K562 (cell line): ENCODE measurements at regions not wholly inside any gene's neighbourhood (a gene's known extent, or its start where the extent isn't known, plus 50 kb on each side); places are given as distances from the start of the nearest gene placed in this dataset.

Experiments used
- CHD4 ChIP-seq: fragments of 200-600 bp; sonication (generic); IDR thresholded peaks from 3 replicates; pipeline ENCODE4 v1.6.1; 2012; ENCODE audit warnings: low read depth, mild to moderate bottlenecking, mixed read lengths, low read length, inconsistent platforms; ENCODE audit not compliant: insufficient read depth, insufficient replicate concordance, poor library complexity, severe bottlenecking
- ETS2 ChIP-seq: IDR thresholded peaks from 2 replicates; pipeline ENCODE4 v1.6.1; 2016; ENCODE audit warnings: borderline replicate concordance, missing genetic modification characterization, mild to moderate bottlenecking, moderate library complexity, missing compliant biosample characterization; ENCODE audit not compliant: poor library complexity, severe bottlenecking
- FOXP1 ChIP-seq: sonication (generic); formaldehyde crosslinking; IDR thresholded peaks from 2 replicates; pipeline ENCODE4 v1.8.0; 2022; ENCODE audit warnings: mild to moderate bottlenecking, missing genetic modification reagents
- KAT8 ChIP-seq: fragments of 450-650 bp; IDR thresholded peaks from 2 replicates; pipeline ENCODE4 v1.6.1; 2016; ENCODE audit warnings: low read depth, mild to moderate bottlenecking
- POLR2A ChIP-seq: fragments of 450-650 bp; conservative IDR thresholded peaks from 2 replicates; pipeline ENCODE4 v1.6.1; 2016
- TCF7 ChIP-seq: sonication (generic); IDR thresholded peaks from 2 replicates; pipeline ENCODE4 v1.6.1; 2016; ENCODE audit warnings: antibody characterized with exemption, borderline replicate concordance
- U2AF1 ChIP-seq: fragments of 200-400 bp; formaldehyde crosslinking; optimal IDR thresholded peaks from 2 replicates; pipeline ENCODE3; 2017; ENCODE audit warnings: mild to moderate bottlenecking, low read depth, low read length, moderate library complexity
- YY1 ChIP-seq, 3 experiments: IDR thresholded peaks; 2 replicates each; pipeline ENCODE4 v1.6.1; 2011; ENCODE audit warnings: low read length in 2 of 3, mild to moderate bottlenecking in 2 of 3, moderate library complexity in 2 of 3, borderline replicate concordance in 1 of 3, control low read depth in 1 of 3, low read depth in 1 of 3; ENCODE audit not compliant: insufficient read depth in 3 of 3, insufficient replicate concordance in 2 of 3, control insufficient read depth in 1 of 3, insufficient read length in 1 of 3; ENCODE audit errors: extremely low read depth in 1 of 3
- ZC3H4 ChIP-seq: sonication (generic); formaldehyde crosslinking; IDR thresholded peaks from 2 replicates; pipeline ENCODE4 v1.9.0; 2021; ENCODE audit warnings: missing genetic modification reagents, borderline replicate concordance
- TF ChIP-seq, protein P1 (sequence below), 3 experiments: IDR thresholded peaks in 2 of 3; conservative IDR thresholded peaks in 1 of 3; 2 replicates each; pipeline ENCODE4 v1.5.1; 2011 to 2012; ENCODE audit warnings: low read length in 3 of 3, mild to moderate bottlenecking in 3 of 3, control low read depth in 2 of 3, improper control_type of control experiment in 1 of 3, inconsistent platforms in 1 of 3, low read depth in 1 of 3, mixed read lengths in 1 of 3, moderate library complexity in 1 of 3; ENCODE audit not compliant: insufficient read depth in 2 of 3
- TF ChIP-seq, protein P2 (sequence below): sonication (generic); formaldehyde crosslinking; IDR thresholded peaks from 2 replicates; pipeline ENCODE4 v1.8.1; 2023; ENCODE audit warnings: mild to moderate bottlenecking, missing genetic modification reagents
- TF ChIP-seq, protein P3 (sequence below): sonication (generic); formaldehyde crosslinking; IDR thresholded peaks from 2 replicates; pipeline ENCODE4 v1.8.1; 2023; ENCODE audit warnings: mild to moderate bottlenecking, missing genetic modification reagents
- TF ChIP-seq, protein P4 (sequence below): sonication (generic); formaldehyde crosslinking; IDR thresholded peaks from 2 replicates; pipeline ENCODE4 v1.4.0; 2020; ENCODE audit warnings: mild to moderate bottlenecking, missing genetic modification reagents

DNA sequence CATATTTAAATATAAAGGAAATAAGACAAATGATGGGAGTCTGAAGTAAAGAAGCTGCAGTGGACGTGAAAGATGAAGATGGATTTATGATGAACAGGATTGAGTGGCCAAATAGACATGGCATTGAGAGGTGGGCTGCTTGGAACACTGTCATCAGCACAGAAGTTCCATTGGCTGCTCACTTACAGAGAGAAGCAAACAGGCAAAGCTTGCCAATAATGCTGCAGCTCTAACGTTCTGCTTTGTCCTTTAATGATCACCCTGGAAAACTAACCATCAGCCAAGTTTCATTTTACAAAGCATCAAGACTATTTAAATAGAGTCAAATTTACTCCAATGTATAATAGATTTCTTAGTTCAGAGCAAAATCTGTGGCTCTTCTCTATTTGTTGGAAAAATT lies 721.4 kb downstream of the TMTC2 start:
- no peak for TF ChIP-seq CHD4
- TF ChIP-seq, protein P1, sequence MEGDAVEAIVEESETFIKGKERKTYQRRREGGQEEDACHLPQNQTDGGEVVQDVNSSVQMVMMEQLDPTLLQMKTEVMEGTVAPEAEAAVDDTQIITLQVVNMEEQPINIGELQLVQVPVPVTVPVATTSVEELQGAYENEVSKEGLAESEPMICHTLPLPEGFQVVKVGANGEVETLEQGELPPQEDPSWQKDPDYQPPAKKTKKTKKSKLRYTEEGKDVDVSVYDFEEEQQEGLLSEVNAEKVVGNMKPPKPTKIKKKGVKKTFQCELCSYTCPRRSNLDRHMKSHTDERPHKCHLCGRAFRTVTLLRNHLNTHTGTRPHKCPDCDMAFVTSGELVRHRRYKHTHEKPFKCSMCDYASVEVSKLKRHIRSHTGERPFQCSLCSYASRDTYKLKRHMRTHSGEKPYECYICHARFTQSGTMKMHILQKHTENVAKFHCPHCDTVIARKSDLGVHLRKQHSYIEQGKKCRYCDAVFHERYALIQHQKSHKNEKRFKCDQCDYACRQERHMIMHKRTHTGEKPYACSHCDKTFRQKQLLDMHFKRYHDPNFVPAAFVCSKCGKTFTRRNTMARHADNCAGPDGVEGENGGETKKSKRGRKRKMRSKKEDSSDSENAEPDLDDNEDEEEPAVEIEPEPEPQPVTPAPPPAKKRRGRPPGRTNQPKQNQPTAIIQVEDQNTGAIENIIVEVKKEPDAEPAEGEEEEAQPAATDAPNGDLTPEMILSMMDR (IDR thresholded peaks at IDR 0.05 in 2 of 3, conservative IDR thresholded peaks at IDR 0.05 in 1 of 3; ENCODE audit: insufficient read depth in 2 of 3, low read depth in 1 of 3, low read length in 3 of 3), result no peak
- TF ChIP-seq, protein P2, sequence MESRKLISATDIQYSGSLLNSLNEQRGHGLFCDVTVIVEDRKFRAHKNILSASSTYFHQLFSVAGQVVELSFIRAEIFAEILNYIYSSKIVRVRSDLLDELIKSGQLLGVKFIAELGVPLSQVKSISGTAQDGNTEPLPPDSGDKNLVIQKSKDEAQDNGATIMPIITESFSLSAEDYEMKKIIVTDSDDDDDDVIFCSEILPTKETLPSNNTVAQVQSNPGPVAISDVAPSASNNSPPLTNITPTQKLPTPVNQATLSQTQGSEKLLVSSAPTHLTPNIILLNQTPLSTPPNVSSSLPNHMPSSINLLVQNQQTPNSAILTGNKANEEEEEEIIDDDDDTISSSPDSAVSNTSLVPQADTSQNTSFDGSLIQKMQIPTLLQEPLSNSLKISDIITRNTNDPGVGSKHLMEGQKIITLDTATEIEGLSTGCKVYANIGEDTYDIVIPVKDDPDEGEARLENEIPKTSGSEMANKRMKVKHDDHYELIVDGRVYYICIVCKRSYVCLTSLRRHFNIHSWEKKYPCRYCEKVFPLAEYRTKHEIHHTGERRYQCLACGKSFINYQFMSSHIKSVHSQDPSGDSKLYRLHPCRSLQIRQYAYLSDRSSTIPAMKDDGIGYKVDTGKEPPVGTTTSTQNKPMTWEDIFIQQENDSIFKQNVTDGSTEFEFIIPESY (CRISPR knock-in tag), result no peak
- TF ChIP-seq, protein P3, sequence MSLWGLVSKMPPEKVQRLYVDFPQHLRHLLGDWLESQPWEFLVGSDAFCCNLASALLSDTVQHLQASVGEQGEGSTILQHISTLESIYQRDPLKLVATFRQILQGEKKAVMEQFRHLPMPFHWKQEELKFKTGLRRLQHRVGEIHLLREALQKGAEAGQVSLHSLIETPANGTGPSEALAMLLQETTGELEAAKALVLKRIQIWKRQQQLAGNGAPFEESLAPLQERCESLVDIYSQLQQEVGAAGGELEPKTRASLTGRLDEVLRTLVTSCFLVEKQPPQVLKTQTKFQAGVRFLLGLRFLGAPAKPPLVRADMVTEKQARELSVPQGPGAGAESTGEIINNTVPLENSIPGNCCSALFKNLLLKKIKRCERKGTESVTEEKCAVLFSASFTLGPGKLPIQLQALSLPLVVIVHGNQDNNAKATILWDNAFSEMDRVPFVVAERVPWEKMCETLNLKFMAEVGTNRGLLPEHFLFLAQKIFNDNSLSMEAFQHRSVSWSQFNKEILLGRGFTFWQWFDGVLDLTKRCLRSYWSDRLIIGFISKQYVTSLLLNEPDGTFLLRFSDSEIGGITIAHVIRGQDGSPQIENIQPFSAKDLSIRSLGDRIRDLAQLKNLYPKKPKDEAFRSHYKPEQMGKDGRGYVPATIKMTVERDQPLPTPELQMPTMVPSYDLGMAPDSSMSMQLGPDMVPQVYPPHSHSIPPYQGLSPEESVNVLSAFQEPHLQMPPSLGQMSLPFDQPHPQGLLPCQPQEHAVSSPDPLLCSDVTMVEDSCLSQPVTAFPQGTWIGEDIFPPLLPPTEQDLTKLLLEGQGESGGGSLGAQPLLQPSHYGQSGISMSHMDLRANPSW (CRISPR knock-in tag), result no peak
- TF ChIP-seq POLR2A, result no peak
- TF ChIP-seq FOXP1 (CRISPR knock-in tag), result no peak
- no peak for TF ChIP-seq TCF7
- no peak for TF ChIP-seq YY1 (IDR thresholded peaks at IDR 0.05; ENCODE audit: borderline replicate concordance in 1 of 3, control insufficient read depth in 1 of 3, extremely low read depth in 1 of 3, insufficient read depth in 3 of 3, insufficient read length in 1 of 3, insufficient replicate concordance in 2 of 3, low read depth in 1 of 3, low read length in 2 of 3)
- TF ChIP-seq ZC3H4 (CRISPR knock-in tag), result no peak
- TF ChIP-seq KAT8, result no peak
- TF ChIP-seq ETS2 (tag), result no peak
- TF ChIP-seq U2AF1, result no peak
- TF ChIP-seq, protein P4, sequence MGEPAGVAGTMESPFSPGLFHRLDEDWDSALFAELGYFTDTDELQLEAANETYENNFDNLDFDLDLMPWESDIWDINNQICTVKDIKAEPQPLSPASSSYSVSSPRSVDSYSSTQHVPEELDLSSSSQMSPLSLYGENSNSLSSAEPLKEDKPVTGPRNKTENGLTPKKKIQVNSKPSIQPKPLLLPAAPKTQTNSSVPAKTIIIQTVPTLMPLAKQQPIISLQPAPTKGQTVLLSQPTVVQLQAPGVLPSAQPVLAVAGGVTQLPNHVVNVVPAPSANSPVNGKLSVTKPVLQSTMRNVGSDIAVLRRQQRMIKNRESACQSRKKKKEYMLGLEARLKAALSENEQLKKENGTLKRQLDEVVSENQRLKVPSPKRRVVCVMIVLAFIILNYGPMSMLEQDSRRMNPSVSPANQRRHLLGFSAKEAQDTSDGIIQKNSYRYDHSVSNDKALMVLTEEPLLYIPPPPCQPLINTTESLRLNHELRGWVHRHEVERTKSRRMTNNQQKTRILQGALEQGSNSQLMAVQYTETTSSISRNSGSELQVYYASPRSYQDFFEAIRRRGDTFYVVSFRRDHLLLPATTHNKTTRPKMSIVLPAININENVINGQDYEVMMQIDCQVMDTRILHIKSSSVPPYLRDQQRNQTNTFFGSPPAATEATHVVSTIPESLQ, result no peak
